MCF 10A (cell line): ENCODE measurements at regions not wholly inside any gene's neighbourhood (a gene's known extent, or its start where the extent isn't known, plus 50 kb on each side); places are given as distances from the start of the nearest gene placed in this dataset.

ENCODE experiments used
- BruUV-seq: library from RNA; stranded (reverse); fragments of 400-500 nt; replicated peaks from 2 replicates; lab custom pipeline; 2021; lab: Mats Ljungman, UMichigan
- CTCF ChIA-PET: fragments of 300-600 bp; sonication (Branson Sonifier 250); formaldehyde crosslinking; extraction: SDS; loops from one replicate; lab custom pipeline; 2021; ENCODE audit warnings: antibody characterized with exemption, inconsistent platforms; lab: Yijun Ruan, JAX
- POLR2A ChIA-PET: fragments of 300-600, 350-650 bp; sonication (Branson Sonifier 250); formaldehyde crosslinking; extraction: SDS; loops from one replicate; lab custom pipeline; 2020; ENCODE audit warnings: antibody characterized with exemption, inconsistent platforms; lab: Yijun Ruan, JAX
- DNase-seq: peaks from one replicate; pipeline ENCODE4 v3.0.0-alpha.2; 2018; ENCODE audit not compliant: unreplicated experiment
- H3K27ac Mint-ChIP-seq: one replicate; pipeline ENCODE4 v1.8.0; 2022; ENCODE audit warnings: mild to moderate bottlenecking, low read depth, mixed read lengths; ENCODE audit not compliant: unreplicated experiment
- H3K27me3 Mint-ChIP-seq: one replicate; pipeline ENCODE4 v1.8.0; 2022; ENCODE audit warnings: mixed read lengths; ENCODE audit not compliant: insufficient read depth, unreplicated experiment
- H3K36me3 Mint-ChIP-seq: one replicate; pipeline ENCODE4 v1.8.0; 2022; ENCODE audit warnings: mild to moderate bottlenecking, moderate library complexity, mixed read lengths; ENCODE audit not compliant: insufficient read depth, unreplicated experiment
- H3K4me1 Mint-ChIP-seq: one replicate; pipeline ENCODE4 v1.8.0; 2022; ENCODE audit warnings: mixed read lengths; ENCODE audit not compliant: insufficient read depth, unreplicated experiment
- H3K4me3 Mint-ChIP-seq: one replicate; pipeline ENCODE4 v1.8.0; 2022; ENCODE audit warnings: mild to moderate bottlenecking, moderate library complexity, mixed read lengths; ENCODE audit not compliant: unreplicated experiment
- H3K9me3 Mint-ChIP-seq: one replicate; pipeline ENCODE4 v1.8.0; 2022; ENCODE audit warnings: mixed read lengths; ENCODE audit not compliant: unreplicated experiment
- intact Hi-C: fragments of 100-400 bp; cut with micrococcal nuclease; formaldehyde crosslinking; loops from 2 replicates; pipeline ENCODE4 v1.14.1; 2022
- TF ChIP-seq, protein P1 (sequence below): fragments of 200-600 bp; IDR thresholded peaks from one replicate; pipeline ENCODE4 v1.8.0; 2022; ENCODE audit warnings: antibody characterized with exemption, mild to moderate bottlenecking; ENCODE audit not compliant: unreplicated experiment

GRCh38 chrX:110881971-110882370, 86.4 kb upstream of the CHRDL1 start:
- H3K4me3 Mint-ChIP-seq, result no peak overlapping the region

GRCh38 chrX:110877326-110877725, 81.7 kb upstream of the CHRDL1 start:
- TF ChIP-seq, protein P1, sequence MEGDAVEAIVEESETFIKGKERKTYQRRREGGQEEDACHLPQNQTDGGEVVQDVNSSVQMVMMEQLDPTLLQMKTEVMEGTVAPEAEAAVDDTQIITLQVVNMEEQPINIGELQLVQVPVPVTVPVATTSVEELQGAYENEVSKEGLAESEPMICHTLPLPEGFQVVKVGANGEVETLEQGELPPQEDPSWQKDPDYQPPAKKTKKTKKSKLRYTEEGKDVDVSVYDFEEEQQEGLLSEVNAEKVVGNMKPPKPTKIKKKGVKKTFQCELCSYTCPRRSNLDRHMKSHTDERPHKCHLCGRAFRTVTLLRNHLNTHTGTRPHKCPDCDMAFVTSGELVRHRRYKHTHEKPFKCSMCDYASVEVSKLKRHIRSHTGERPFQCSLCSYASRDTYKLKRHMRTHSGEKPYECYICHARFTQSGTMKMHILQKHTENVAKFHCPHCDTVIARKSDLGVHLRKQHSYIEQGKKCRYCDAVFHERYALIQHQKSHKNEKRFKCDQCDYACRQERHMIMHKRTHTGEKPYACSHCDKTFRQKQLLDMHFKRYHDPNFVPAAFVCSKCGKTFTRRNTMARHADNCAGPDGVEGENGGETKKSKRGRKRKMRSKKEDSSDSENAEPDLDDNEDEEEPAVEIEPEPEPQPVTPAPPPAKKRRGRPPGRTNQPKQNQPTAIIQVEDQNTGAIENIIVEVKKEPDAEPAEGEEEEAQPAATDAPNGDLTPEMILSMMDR, result no peak
- no peak for DNase-seq
- no peaks in the 10 kb centered on the region for H3K4me1 Mint-ChIP-seq
- no TSS peak for BruUV-seq
- H3K27me3 Mint-ChIP-seq, result peaks cover 67% of the 10 kb centered on the region
- peaks cover 14% of the 10 kb centered on the region for H3K9me3 Mint-ChIP-seq
- CTCF ChIA-PET, result interaction anchor here (1.0 kb wide), 1 partner anchor 41 kb away, joined by 3 read pairs; no protein-coding TSS in a partner anchor
- POLR2A ChIA-PET, result no interaction called here
- H3K36me3 Mint-ChIP-seq, result no peaks in the 10 kb centered on the region
- no peak overlapping the region for H3K27ac Mint-ChIP-seq
- intact Hi-C loops, result no loop called here
- H3K4me3 Mint-ChIP-seq, result no peak overlapping the region

More at GRCh38 chrX:110881971-110882370, 86.4 kb upstream of the CHRDL1 start:
- ChIA-PET POLR2A (no interaction called here), CTCF (no interaction called here)
- DNase-seq, result no peak
- Mint-ChIP-seq H3K27ac (no peak overlapping the region), H3K27me3 (peaks cover 62% of the 10 kb centered on the region), H3K9me3 (peaks cover 24% of the 10 kb centered on the region), H3K36me3 (no peaks in the 10 kb centered on the region), H3K4me1 (no peaks in the 10 kb centered on the region)
- TF ChIP-seq, protein P1, result no peak
- intact Hi-C loops, result no loop called here
- no TSS peak for BruUV-seq

DNA sequence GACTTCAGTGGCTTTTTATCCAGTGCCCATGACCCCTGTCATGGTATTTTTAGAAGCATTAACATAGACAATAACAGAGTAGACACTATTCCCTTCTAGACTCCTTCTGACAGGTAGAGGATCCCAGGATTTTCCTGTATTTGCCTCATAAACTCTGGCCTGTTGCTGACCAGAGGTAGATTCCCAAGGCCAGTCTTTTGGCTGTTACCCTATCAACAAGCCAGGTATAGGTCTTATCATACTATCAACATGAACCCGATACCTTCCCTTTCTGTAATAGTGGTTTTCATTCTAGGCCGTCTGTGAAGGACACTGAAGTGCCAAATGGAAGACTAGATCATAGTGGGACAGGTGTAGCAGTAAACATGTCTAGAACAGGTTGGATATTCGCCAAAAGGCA, 76.2 kb upstream of the CHRDL1 start:
- peaks cover 7% of the 10 kb centered on the region for H3K36me3 Mint-ChIP-seq
- CTCF ChIA-PET, result interaction anchor here (0.5 to 1.5 kb wide), 3 partner anchors 25 to 463 kb away, joined by 3 to 4 read pairs (median 3); no protein-coding TSS in a partner anchor
- intact Hi-C loops, result no loop called here
- TF ChIP-seq, protein P1, result no peak
- no TSS peak for BruUV-seq
- POLR2A ChIA-PET, result no interaction called here
- H3K4me1 Mint-ChIP-seq, result no peaks in the 10 kb centered on the region
- no peak overlapping the region for H3K4me3 Mint-ChIP-seq
- DNase-seq, result no peak
- peaks cover 6% of the 10 kb centered on the region for H3K9me3 Mint-ChIP-seq
- no peak overlapping the region for H3K27ac Mint-ChIP-seq
- H3K27me3 Mint-ChIP-seq, result peaks cover 56% of the 10 kb centered on the region

DNA sequence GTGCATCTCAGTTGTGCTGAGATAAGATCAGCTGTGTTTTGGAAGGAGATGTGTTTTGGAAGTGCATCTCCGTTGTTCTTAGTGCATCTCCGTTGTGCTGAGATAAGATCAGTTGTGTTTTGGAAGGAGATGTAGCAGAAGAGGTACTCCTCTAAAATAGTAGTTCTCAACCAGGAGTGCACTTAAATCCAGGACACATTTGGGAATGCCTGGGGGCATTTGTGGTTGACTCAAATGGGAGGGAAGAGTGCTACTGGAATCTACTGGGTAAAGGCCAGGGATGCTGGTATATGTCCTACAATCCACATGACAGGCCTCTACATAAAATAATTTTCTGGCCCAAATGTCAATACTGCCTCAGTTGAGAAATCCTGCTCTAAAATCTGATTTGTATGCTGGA, 70.8 kb upstream of the CHRDL1 start:
- Mint-ChIP-seq H3K4me1 (no peaks in the 10 kb centered on the region), H3K27ac (no peak overlapping the region), H3K9me3 (peaks cover 6% of the 10 kb centered on the region), H3K27me3 (peaks cover 63% of the 10 kb centered on the region), H3K36me3 (peaks cover 7% of the 10 kb centered on the region), H3K4me3 (no peak overlapping the region)
- ChIA-PET CTCF (interaction anchor here (0.7 kb wide), 1 partner anchor 17 kb away, joined by 3 read pairs; no protein-coding TSS in a partner anchor), POLR2A (no interaction called here)
- TF ChIP-seq, protein P1, result no peak
- DNase-seq, result no peak
- no TSS peak for BruUV-seq
- intact Hi-C loops, result no loop called here
